RPMI7951 (cell line): ENCODE measurements at regions not wholly inside any gene's neighbourhood (a gene's known extent, or its start where the extent isn't known, plus 50 kb on each side); places are given as distances from the start of the nearest gene placed in this dataset.
"Not testable (repeated sequence)": the region's sequence is repeated elsewhere in the genome, so short reads cannot be mapped to it uniquely, and the experiment has no call there.

Experiments
- DNase-seq: peaks from one replicate; pipeline ENCODE4 v3.0.0-alpha.2; 2012; ENCODE audit warnings: low read depth

DNA sequence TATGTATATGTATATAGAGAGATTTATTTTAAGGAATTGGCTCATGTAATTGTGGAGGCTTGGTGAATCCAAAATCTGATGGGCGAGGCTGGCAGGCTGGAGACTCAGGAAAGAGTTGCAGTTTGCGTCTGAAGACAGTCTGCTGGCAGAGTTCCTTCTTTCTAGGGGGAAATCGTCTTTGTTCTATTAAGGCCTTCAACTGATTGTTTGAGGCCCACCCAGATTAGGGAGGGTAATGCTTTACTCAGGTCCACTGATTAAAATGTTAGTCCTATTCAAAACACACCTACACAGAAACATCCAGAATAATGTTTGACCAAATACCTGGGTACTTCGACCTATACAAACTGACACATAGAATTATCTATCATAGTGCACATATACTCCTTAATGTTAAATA lies 149.5 kb downstream of the NAA11 start:
- DNase-seq, result no peak

DNA sequence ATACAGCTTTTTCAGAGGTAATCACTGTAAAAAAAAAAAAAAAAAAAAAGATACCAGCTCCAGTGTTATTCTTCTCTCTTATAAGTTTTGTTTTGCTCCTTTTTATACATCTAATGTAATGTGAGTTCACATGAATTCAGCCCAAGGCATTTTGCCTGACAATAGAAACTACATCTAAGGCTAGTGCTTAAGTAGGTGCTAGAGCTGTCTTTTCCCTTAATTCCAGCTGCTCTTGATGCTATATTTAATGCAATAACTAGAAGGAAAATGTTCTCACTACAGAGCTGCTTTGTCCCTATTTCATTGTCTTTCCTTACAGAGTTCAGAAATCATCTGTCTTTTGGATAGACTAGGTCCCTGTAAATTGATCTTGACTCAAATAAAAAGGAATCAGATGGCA lies 150.1 kb downstream of the NAA11 start:
- no peak for DNase-seq

DNA sequence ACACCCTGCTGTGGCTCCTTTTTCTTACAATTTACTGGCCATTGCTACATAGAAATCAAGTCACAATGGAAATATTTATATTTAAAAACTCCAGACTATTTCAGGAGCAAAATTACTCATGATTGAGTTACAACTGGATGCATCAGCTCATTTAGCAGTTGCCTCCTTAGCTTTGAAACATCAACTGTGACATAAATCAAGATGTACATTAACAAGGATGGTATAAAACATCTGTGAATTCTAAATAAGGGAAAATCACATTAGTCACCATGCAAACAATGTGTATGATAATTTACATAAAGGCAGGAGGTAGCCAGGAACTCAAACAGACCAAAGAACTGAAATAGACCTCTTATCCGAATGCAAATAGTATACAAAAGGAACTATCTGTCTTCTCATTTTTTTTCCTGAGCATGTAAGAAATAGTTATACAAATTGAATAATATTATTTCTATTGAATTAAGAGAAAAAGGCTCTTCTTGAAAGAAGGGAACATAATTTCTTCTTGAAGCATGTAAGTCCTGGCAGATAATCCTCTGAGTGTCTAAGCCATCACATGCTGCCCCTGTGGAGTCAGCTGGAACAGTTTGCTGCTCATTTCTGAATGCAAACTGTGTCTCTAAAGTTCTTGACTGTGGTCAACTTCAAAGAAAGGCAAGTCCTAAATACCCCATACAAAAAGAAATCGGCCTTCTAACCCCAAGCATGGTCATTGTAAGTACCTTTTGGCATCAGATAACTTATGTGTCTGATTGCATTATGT lies 151.2 kb downstream of the NAA11 start:
- no peak for DNase-seq

DNA sequence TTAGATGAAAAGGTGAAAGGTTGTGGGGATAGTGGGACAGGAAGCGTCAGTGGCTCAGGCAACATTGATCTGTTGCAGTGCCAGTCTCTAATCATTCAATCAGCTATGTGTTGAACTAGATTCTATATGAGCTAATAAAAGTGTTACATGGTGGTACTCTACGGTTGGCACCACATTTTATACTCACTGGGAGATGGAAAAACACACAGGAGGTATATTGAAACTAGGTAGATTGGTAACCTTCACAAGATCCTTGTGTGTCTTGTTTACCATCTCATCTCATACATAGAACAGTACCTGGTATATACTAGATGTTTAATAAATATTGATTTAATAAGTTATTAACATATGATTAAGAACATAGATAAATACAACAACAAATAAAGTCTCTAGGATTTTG lies 152.7 kb downstream of the NAA11 start:
- DNase-seq, result no peak

DNA sequence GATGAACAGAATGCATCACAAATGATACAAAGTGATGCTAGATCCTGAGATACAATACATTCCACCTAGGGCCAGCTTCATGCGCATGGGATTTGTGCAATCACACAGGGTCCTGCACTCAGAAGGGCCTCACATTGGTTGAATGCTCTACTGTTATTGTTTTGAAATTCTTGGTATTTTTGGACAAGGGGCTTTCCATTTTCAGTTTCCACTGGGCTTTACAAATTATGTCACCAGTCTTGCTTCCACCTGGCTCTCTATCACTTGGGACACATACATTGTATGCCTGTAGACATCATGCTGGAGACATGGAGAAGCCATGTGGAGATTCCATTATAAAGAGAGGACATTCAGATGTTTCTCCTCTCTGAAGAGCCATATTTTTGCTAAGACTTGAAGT lies 155.8 kb downstream of the NAA11 start:
- no peak for DNase-seq

DNA sequence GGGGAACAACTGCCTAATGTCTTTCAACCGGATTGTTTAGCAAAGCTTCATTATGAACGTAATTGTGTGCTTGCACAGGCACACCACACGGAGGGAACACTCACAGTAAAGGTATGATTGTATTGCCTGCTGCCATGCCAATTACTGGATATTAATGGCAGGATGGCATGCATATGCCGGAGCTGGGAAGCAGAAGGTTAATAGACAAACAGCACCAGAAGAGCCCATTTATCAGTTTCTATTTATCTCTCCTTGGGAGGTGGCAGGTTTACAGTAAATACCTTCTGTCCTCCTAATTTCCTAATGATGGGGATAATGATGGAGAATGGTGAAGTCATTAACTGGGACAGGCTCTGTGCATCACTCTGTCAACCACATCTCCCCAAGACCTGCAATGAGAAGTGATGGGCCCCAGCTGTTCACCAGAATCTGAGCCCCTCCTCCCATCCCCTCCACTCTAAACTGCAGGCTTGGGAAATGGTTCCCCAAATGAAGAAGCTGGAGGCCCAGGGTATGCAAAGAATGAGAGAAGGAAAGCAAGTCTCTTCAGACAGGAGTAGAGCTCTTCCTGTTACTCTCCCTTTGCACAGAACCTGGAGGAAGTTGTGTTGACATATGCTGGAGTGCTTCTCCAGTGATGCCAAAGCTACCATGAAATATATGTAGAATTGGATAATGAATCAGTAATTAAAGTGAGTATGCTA lies 160.8 kb downstream of the NAA11 start:
- no peak for DNase-seq

DNA sequence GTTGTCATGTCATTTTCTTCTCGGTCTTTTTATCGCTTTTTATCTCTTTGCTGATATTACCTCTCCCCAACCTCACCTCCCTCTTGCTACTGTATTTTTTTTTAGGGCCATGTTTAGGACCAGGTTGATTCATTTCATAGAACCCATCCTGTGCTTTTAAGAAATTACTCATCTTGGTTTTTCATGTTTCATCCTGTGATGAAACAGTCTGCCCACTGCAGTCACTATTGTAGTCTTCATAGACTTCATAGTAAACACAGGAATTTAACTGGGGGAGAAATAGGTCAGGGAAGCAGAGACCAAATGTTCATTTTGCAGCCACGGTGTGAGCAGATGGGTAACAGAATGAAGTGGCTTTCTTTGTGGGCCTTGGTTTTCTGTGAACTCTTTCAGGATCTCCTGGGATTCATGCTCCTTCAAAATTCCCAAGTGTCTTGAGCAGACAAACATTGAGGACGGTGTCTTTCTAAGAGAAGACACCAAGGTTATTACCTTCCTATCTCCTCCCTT lies 161.8 kb downstream of the NAA11 start:
- no peak for DNase-seq

DNA sequence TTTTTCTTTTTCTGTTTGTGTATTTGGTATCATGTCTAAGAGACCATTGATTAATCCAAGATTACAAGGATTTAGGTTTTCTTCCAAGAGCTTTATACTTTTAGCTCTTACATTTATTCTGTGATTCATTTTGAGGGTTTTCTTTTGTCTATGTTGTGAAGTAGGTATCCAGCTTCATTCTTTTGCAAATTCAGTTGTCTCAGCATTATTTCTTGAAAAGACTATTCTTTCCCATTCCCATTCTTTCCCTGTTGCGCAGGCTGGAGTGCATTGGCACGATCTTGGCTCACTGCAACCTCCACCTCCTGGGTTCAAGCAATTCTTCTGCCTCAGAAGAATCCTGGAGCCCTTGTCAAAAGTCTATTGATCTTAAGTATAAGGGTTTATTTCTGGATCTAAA lies 164.9 kb downstream of the NAA11 start:
- DNase-seq, result no peak

DNA sequence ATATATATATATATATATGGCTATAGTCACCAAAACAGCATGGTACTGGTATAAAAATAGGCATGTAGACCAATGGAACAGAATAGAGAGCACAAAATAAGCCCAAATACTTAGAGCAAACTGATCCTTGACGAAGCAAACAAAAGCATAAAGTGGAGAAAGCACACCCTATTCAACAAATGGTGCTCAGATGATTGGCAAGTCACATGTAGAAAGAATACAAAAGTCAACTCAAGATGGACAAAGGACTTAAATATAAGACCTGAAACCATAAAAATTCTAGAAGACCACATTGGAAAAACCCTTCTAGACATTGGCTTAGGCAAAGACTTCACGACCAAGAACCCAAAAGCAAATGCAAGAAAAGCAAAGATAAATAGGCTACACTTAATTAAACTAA lies 167.2 kb downstream of the NAA11 start:
- DNase-seq, result not testable (repeated sequence)

DNA sequence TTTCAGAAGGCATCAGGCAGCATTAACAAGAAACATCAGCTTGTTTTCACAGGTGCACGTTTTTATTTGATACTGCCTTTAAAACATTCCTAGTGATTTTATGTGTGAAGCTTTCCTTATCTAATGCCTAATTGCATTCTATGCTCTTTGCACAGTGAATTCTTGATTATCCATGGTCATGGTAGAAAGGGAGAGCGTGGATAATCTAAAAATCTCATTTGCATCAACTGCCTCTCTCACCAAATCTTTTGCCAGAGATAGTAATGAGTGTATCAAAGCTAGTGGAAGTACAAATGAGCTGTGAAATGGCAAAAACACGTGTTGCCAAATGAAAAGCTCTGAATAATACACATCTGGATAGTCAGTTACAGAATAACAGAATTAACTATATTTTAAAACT lies 170.5 kb downstream of the NAA11 start:
- DNase-seq, result no peak

DNA sequence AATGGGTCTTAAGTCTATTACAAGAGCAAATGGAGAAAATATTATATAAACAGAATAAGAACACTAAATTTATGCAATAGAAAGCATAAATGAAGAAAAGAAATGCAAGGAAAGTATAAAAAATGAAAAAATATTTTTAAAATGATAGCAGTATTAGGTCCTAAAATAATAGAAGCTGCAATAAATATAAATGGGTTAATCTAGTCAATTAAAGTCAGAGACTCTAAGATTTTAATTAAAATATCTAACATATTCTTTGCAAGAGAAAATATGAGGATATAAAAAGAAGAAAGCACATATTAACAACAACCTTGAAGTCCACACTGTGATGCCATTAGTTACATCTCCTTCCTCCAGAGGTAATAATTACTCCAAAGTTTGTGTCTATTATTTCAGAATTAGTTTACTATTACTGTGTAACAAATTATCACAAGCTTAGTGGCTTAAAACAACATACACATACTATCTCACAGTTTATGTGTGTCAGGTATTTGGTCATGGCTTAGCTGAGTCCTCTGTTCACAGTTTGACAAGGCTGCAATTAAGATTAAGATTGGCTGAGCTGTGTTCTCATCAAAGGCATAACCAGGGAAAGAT lies 174.9 kb downstream of the NAA11 start:
- DNase-seq, result no peak

DNA sequence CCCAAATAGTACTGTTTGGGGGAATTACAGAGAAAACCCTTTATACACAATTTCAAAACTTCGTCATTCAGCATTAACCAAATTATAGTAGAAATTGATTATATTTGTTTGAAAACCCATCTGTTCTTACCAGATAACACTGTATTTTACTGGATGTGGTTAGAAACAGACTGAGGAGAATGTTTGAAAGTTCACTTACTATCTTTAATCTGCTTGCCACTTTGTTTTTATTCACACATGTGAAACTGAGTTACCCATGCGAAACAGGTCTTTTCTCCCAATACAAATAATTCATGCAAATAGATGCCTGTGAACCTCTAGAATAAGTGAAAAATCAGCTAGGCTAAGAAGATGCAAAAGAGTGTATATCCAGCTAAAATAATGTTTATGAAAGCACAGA lies 177.5 kb downstream of the NAA11 start:
- no peak for DNase-seq

DNA sequence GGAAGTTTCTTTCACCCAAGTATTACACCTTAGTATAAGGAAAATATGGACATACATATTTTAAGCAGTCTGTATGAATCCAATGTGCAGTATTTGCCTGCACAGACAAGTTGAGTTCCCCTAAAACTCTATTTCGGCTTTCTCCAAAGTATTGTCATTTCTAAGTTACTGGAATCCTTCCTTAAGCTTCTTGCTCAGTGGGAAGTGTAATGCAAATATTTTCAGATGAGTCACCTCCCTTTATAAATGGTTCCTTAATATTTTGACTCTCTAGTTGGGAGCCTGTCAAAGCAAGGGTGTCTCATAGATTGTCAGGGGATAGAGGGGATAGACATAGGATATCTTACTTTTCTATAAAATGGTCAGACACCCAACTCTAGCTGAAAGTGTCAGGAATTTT lies 178.6 kb downstream of the NAA11 start:
- no peak for DNase-seq

DNA sequence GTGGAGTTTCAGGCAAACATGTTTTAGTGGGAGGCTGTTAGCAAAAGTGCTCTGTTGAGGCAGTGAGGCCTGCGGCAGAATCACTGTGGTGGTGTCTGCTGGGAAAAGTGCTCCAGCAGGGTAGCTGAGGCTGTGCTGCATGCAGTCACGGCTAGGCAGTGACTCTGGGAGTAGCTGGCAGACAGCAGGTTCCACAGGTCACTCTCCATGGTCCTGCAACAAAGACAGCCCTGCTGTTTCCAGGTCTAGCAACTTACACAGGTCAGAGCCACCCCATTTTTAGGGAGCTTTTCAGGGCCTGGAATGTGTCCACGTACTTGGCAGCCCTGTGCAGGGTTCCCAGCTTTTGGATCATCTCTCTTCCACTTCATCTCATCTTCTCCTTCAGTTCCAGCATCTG lies 184.3 kb downstream of the NAA11 start:
- DNase-seq, result no peak

DNA sequence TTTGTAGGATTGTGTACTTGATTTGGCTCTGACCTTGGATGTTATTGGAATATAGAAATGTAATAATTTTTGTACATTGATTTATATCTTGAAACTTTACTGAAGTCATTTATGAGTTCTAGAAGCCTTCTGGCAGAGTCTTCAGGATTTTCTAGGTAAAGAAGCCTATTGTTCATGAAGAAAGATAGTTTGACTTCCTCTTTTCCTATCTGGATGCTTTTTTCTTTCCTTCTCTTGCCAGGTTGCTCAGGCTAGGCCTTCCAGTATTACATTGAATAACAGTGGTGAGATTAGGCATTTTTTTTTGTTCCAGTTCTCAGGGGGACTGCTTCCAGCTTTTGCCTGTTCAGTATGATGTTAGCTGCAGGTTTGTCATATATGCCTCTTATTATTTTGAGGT lies 191.1 kb downstream of the NAA11 start:
- DNase-seq, result no peak

DNA sequence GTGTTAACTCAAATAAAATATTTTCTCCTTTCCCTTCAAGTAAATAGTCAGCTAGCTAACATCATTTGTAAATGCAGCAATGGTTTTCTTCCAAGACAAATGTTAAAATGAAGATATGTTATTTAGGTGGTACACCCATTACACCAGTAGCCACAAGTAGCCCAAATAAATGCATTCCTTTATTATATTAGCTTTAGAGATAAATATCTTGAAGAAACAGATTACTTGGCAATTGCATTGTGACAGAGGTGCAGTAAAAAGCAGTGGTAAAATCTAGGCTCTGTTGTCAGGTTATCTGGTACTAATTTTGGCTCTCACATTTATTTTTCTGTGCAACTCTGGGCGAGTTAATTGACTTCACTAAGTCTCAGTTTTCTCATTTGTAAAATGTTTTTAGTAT lies 193.0 kb downstream of the NAA11 start:
- DNase-seq, result no peak

DNA sequence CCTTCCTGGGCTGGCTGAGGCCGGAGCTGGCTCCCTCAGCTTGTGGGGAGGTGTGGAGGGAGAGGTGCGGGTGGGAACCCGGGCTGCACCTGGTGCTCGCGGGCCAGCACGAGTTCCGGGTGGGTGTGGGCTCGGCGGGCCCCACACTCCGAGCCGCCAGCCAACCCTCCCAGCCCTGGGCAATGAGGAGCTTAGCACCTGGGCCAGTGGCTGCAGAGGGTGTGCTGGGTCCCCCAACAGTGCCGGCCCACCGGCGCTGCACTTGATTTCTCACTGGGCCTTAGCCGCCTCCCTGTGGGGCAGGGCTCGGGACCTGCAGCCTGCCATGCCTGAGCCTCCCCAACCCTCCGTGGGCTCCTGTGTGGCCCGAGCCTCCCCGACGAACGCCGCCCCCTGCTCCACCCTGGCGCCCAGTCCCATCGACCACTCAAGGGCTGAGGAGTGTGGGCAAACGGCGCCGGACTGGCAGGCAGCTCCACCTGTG lies 182.7 kb upstream of the PAQR3 start:
- no peak for DNase-seq

DNA sequence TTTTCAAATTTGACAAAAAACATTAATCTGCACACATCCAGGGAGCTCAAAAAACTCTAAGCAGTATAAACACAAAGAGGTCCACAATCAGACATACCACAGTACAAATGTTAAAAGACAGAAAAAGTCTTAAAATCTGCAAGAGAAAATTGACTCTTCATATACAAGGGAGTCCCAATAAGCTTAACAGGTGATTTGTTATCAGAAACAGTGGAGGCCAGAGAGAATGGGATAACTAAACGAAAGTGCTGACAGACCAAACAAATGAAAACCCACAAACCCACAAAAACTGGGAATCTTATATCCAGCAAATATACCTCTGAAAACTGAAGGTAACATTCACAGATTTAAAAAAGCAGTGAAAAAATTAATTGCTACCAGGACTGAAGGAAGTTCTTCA lies 182.0 kb upstream of the PAQR3 start:
- DNase-seq, result no peak

DNA sequence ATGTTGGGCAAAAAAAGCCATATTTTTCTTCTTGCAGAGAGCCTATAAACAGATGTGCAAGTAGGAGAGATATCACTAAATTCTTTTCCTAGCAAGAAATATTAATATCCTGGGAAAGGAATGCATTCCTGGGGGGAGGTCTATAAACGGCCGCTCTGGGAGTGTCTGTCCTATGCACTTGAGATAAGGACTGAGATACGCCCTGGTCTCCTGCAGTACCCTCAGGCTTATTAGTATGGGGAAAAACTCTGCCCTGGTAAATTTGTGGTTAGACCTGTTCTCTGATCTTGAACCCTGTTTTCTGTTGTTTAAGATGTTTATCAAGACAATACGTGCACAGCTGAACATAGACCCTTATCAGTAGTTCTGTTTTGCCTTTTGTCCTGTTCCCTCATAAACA lies 177.8 kb upstream of the PAQR3 start:
- not testable (repeated sequence) for DNase-seq

DNA sequence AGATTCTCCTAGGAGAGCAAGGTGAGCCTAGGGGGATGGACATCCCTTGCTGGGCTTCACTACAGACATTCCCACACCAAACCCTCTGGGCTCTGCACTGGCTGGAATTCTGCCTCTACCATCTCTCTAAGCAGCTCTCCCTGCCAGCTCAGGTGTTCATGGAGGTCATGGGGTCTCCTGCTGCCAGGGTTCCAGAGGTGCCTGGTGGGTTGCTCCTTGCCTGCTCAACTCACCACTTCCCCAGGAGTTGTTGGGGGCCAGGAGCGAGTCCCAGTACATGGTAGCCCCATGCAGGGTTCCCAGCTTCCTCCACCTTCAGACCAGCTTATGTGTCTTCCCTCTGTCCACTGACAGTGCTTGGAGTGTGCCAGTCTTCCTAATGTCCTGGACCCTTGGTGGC lies 167.8 kb upstream of the PAQR3 start:
- no peak for DNase-seq

DNA sequence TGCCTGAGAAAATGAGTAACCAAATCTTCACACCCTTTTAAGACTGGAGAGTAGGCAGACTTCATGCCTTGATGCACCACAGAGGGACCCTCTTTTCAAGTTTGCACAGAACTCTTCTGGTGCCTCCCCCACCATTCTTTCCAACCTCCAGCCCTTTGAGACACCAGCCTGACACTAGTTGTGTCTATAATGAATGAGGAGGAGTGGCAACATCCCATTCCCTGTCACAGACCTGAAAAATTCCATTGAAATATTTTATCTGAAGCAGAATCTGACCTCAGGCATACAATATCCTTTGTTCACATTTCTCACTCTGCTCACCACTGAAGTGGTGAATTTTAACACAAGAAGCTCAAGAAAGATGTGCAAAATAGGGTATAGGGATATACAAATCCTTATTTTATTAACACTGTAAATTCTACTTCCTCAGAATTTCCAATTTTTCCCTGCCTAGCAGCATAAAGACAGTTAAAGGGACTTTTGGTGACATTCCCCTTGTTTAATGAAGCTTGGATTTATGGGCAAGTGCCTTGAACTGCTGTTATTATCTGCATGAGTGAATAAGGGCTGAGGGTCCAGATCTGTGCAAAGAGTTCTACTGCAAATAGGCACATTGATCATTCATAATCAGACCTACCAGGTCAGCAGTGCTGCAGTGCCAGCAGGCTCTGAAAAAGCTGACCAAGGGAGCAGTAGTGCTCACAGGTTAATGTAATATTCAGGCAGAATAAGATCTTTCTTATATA lies 149.9 kb upstream of the PAQR3 start:
- DNase-seq, result no peak

DNA sequence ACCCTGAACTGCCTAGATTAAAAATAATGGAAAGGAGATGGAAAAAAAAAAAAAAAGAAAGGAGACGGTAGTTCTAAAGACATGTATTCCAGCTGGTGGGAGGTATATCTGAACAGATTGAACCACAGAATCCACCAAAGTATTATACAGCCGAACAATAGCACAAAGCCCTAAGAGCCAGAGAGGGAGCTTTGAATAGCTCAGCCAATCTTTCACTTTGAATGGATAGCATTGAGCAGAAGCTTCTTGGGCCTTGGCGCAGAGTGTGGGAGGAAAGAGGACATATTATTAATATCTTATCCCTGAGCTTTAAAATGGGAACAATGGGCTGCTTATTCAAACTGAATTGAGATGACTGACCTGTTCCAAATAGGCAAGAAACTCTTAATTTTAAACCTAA lies 147.8 kb upstream of the PAQR3 start:
- DNase-seq, result no peak
